Smooth muscle cell (in vitro differentiated cells): ENCODE measurements at regions not wholly inside any gene's neighbourhood (a gene's known extent, or its start where the extent isn't known, plus 50 kb on each side); places are given as distances from the start of the nearest gene placed in this dataset.
"Not testable (repeated sequence)": the region's sequence is repeated elsewhere in the genome, so short reads cannot be mapped to it uniquely, and the experiment has no call there.

Experiments
- DNase-seq: peaks from one replicate; lab custom pipeline; 2025; ENCODE audit not compliant: unreplicated experiment; lab: John Stamatoyannopoulos, UW
- H2AFZ ChIP-seq: fragments of 200-600 bp; sonication (generic); 2 replicates; pipeline ENCODE4 v1.6.0; 2016; ENCODE audit warnings: antibody characterized with exemption, low read depth, mild to moderate bottlenecking
- H3F3A ChIP-seq: fragments of 200-600 bp; sonication (generic); 2 replicates; pipeline ENCODE4 v1.6.0; 2017; ENCODE audit warnings: antibody characterized with exemption, low read depth
- H3K27ac ChIP-seq: fragments of 200-600 bp; sonication (generic); 2 replicates; pipeline ENCODE4 v1.5.1; 2016; ENCODE audit warnings: low read depth, mild to moderate bottlenecking
- H3K27me3 ChIP-seq: fragments of 200-600 bp; sonication (generic); 2 replicates; pipeline ENCODE4 v1.6.1; 2016; ENCODE audit warnings: low read depth, mild to moderate bottlenecking
- H3K36me3 ChIP-seq: fragments of 200-600 bp; sonication (generic); 2 replicates; pipeline ENCODE4 v1.5.1; 2016; ENCODE audit warnings: low read depth
- H3K4me1 ChIP-seq: fragments of 200-600 bp; sonication (generic); 2 replicates; pipeline ENCODE4 v1.5.1; 2016; ENCODE audit warnings: low read depth
- H3K4me2 ChIP-seq: fragments of 200-600 bp; sonication (generic); 2 replicates; pipeline ENCODE4 v1.6.0; 2016; ENCODE audit warnings: mild to moderate bottlenecking
- H3K4me3 ChIP-seq: fragments of 200-600 bp; sonication (generic); 2 replicates; pipeline ENCODE4 v1.5.1; 2016; ENCODE audit warnings: mild to moderate bottlenecking
- H3K79me2 ChIP-seq: fragments of 200-600 bp; sonication (generic); 2 replicates; pipeline ENCODE4 v1.6.0; 2016; ENCODE audit warnings: low read depth, mild to moderate bottlenecking
- H3K9ac ChIP-seq: fragments of 200-600 bp; sonication (generic); 2 replicates; pipeline ENCODE4 v1.6.0; 2016; ENCODE audit warnings: low read depth
- H3K9me3 ChIP-seq: fragments of 200-600 bp; sonication (generic); replicated peaks from 2 replicates; pipeline ENCODE4 v1.5.1; 2016; ENCODE audit warnings: low read depth
- H4K20me1 ChIP-seq: fragments of 200-600 bp; sonication (generic); 2 replicates; pipeline ENCODE4 v1.6.0; 2016; ENCODE audit warnings: low read depth
- CTCF ChIP-seq: fragments of 200-600 bp; sonication (generic); IDR thresholded peaks from 2 replicates; pipeline ENCODE4 v1.5.1; 2017; ENCODE audit warnings: borderline replicate concordance, mild to moderate bottlenecking, antibody characterized with exemption; ENCODE audit not compliant: insufficient read depth, poor library complexity, severe bottlenecking
- WGBS: methylation state at CpG from one replicate; pipeline ENCODE4 v1.1.7; 2016; ENCODE audit warnings: low lambda C conversion rate; 5-methylcytosine and 5-hydroxymethylcytosine counted together

DNA sequence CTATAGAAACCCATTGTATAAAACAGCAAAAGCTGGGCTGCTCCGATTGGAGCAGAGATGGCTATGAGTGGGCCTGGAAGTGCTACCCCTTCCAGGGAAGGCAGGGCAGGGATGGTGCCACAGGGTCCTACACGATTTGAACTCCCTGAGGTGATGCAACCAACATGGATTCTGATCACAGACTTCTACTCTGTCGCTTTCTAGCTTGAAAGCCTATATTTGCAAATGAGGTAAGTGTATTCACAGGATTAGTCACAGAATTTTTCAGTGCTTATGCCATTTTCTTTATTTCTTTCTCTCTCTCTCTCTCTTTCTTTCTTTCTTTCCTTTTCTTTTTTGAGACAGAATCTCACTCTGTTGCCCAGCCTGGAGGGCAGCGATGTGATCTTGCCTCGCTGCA lies 179.0 kb downstream of the SPRY2 start:
- Histone ChIP-seq H3K36me3 (no peaks in the 10 kb centered on the region), H3K9ac (no peak overlapping the region), H3K4me1 (no peaks in the 10 kb centered on the region), H3K9me3 (no peaks in the 10 kb centered on the region), H4K20me1 (no peaks in the 10 kb centered on the region), H3K27ac (no peak overlapping the region), H3F3A (peaks cover 5% of the 10 kb centered on the region), H3K4me2 (no peak overlapping the region), H2AFZ (peak overlapping the region; percentile 44), H3K4me3 (no peak overlapping the region), H3K79me2 (no peaks in the 10 kb centered on the region), H3K27me3 (no peaks in the 10 kb centered on the region)
- TF ChIP-seq CTCF = no peak
- no peak for DNase-seq
- 75% methylated on average over 5 of the region's 5 CpGs for WGBS

DNA sequence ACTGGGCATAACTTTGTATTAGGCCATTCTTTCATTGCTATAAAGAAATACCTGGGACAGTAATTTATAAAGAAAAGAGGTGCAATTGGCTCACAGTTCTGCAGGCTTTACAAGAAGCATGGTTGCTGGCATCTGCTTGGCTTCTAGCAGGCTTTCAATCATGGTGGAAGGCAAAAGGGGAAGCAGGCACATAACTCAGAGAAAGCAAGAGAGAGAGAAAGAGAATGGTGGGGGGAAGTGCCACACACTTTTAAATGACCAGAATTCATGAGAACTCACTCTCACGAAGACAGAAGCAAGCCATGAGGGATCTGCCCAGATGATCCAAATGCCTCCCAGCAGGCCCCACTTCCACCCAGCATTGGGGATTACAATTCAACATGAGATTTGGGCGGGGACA lies 179.7 kb downstream of the SPRY2 start:
- TF ChIP-seq CTCF = no peak
- peaks cover 11% of the 10 kb centered on the region for H3F3A ChIP-seq
- H2AFZ ChIP-seq = no peak overlapping the region
- H3K27ac ChIP-seq = no peak overlapping the region
- WGBS = 89% methylated on average over 2 of the region's 2 CpGs
- no peaks in the 10 kb centered on the region for H3K36me3 ChIP-seq
- no peaks in the 10 kb centered on the region for H4K20me1 ChIP-seq
- no peak overlapping the region for H3K9ac ChIP-seq
- H3K9me3 ChIP-seq = no peaks in the 10 kb centered on the region
- H3K4me1 ChIP-seq = no peaks in the 10 kb centered on the region
- DNase-seq = no peak
- no peaks in the 10 kb centered on the region for H3K79me2 ChIP-seq
- no peak overlapping the region for H3K4me2 ChIP-seq
- no peak overlapping the region for H3K4me3 ChIP-seq
- no peaks in the 10 kb centered on the region for H3K27me3 ChIP-seq

- Histone ChIP-seq H2AFZ (no peak overlapping the region), H3K4me2 (no peak overlapping the region), H3K4me1 (no peaks in the 10 kb centered on the region), H3K36me3 (no peaks in the 10 kb centered on the region), H3K4me3 (no peak overlapping the region), H3K9ac (no peak overlapping the region), H3K9me3 (no peaks in the 10 kb centered on the region), H3K27ac (no peak overlapping the region), H3K27me3 (no peaks in the 10 kb centered on the region), H3F3A (peaks cover 11% of the 10 kb centered on the region), H3K79me2 (no peaks in the 10 kb centered on the region), H4K20me1 (no peaks in the 10 kb centered on the region)
- no peak for TF ChIP-seq CTCF
- DNase-seq = no peak
Observed at GRCh38 chr13:80160110-80160509, 180.8 kb downstream of the SPRY2 start.

- Histone ChIP-seq H3K36me3 (no peaks in the 10 kb centered on the region), H3F3A (peaks cover 11% of the 10 kb centered on the region), H3K27ac (peak overlapping the region; percentile 13), H3K4me1 (no peaks in the 10 kb centered on the region), H4K20me1 (no peaks in the 10 kb centered on the region), H2AFZ (peak overlapping the region; percentile 74), H3K4me2 (peak overlapping the region; percentile 38), H3K9me3 (no peaks in the 10 kb centered on the region), H3K79me2 (no peaks in the 10 kb centered on the region), H3K4me3 (no peak overlapping the region), H3K27me3 (no peaks in the 10 kb centered on the region), H3K9ac (no peak overlapping the region)
- 27% methylated on average over 3 of the region's 3 CpGs for WGBS
- TF ChIP-seq CTCF = no peak
- no peak for DNase-seq
Observed at GRCh38 chr13:80157261-80157932, 183.5 kb downstream of the SPRY2 start.

DNA sequence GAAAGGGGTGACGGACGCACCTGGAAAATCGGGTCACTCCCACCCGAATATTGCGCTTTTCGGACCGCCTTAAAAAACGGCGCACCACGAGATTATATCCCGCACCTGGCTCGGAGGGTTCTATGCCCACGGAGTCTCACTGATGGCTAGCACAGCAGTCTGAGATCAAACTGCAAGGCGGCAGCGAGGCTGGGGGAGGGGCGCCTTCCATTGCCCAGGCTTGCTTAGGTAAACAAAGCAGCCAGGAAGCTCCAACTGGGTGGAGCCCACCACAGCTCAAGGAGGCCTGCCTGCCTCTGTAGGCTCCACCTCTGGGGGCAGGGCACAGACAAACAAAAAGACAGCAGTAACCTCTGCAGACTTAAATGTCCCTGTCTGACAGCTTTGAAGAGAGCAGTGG lies 188.8 kb downstream of the SPRY2 start:
- not testable (repeated sequence) for H3K4me2 ChIP-seq, H3K27me3 ChIP-seq, H3K9me3 ChIP-seq, H3K36me3 ChIP-seq, H3K4me3 ChIP-seq, H4K20me1 ChIP-seq, H3F3A ChIP-seq, H3K9ac ChIP-seq, H3K79me2 ChIP-seq, H3K4me1 ChIP-seq, H2AFZ ChIP-seq, H3K27ac ChIP-seq, DNase-seq
- WGBS = 95% methylated on average over 16 of the region's 16 CpGs
